Fibroblast of the aortic adventitia (primary cell): ENCODE measurements at regions not wholly inside any gene's neighbourhood (a gene's known extent, or its start where the extent isn't known, plus 50 kb on each side); places are given as distances from the start of the nearest gene placed in this dataset.
"Not testable (repeated sequence)": the region's sequence is repeated elsewhere in the genome, so short reads cannot be mapped to it uniquely, and the experiment has no call there.

Experiments
- DNase-seq: peaks from one replicate; pipeline ENCODE4 v3.0.0-alpha.2; 2010; ENCODE audit warnings: low read depth
- H3K4me3 ChIP-seq: 2 replicates; pipeline ENCODE4 v1.5.1; 2011; ENCODE audit warnings: low read depth, mild to moderate bottlenecking, control low read depth, low read length, moderate library complexity
- TF ChIP-seq, protein P1 (sequence below): IDR thresholded peaks from 2 replicates; pipeline ENCODE4 v1.5.1; 2011; ENCODE audit warnings: mild to moderate bottlenecking, low read length, control low read depth, inconsistent platforms; ENCODE audit not compliant: insufficient read depth

- TF ChIP-seq, protein P1, sequence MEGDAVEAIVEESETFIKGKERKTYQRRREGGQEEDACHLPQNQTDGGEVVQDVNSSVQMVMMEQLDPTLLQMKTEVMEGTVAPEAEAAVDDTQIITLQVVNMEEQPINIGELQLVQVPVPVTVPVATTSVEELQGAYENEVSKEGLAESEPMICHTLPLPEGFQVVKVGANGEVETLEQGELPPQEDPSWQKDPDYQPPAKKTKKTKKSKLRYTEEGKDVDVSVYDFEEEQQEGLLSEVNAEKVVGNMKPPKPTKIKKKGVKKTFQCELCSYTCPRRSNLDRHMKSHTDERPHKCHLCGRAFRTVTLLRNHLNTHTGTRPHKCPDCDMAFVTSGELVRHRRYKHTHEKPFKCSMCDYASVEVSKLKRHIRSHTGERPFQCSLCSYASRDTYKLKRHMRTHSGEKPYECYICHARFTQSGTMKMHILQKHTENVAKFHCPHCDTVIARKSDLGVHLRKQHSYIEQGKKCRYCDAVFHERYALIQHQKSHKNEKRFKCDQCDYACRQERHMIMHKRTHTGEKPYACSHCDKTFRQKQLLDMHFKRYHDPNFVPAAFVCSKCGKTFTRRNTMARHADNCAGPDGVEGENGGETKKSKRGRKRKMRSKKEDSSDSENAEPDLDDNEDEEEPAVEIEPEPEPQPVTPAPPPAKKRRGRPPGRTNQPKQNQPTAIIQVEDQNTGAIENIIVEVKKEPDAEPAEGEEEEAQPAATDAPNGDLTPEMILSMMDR = no peak
- no peak for DNase-seq
- no peak overlapping the region for H3K4me3 ChIP-seq
Observed at GRCh38 chr2:236644067-236644466, 74.4 kb downstream of the ACKR3 start.

- TF ChIP-seq, protein P1 = no peak
- H3K4me3 ChIP-seq = no peak overlapping the region
- DNase-seq = no peak
Observed at GRCh38 chr2:236644502-236644911, 74.9 kb downstream of the ACKR3 start.

DNA sequence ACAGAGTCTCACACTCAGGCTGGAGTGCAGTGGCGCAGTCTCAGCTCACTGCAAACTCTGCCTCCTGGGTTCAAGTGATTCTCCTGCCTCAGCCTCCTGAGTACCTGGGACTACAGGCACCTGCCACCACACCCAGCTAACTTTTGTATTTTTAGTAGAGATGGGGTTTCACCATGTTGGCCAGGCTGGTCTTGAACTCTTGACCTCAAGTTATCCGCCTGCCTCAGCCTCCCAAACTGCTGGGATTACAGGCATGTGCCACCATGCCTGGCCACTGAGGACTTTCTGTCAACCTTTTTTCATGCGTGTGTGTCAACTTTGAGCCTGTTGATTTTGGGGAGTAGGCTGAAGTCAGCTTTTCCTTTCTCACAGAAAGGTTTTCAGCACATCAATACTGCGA lies 75.5 kb downstream of the ACKR3 start:
- H3K4me3 ChIP-seq, DNase-seq: not testable (repeated sequence)

- DNase-seq = no peak
- TF ChIP-seq, protein P1 = no peak
- H3K4me3 ChIP-seq = no peak overlapping the region
Observed at GRCh38 chr2:236646441-236646840, 76.8 kb downstream of the ACKR3 start.

DNA sequence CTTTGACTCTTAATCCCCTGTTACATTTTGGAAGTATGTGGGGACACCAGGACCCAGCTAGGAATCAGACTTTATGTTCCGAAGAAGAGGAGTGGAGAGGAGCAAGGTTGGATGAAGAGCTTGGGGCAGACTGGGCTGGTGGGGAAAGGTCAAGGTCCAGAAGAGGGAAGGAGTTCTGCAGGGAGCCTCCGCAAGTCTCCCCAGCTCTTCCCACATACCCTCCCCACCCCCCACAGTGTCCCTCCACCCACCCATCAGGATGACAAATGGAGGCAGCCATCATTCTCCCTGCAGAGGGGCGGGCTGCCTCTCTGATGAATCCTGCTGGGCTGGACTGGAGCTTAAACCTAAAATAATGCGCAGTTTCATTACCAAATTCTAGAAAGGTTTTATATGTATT lies 77.2 kb downstream of the ACKR3 start:
- DNase-seq = no peak
- TF ChIP-seq, protein P1 = no peak
- no peak overlapping the region for H3K4me3 ChIP-seq

DNA sequence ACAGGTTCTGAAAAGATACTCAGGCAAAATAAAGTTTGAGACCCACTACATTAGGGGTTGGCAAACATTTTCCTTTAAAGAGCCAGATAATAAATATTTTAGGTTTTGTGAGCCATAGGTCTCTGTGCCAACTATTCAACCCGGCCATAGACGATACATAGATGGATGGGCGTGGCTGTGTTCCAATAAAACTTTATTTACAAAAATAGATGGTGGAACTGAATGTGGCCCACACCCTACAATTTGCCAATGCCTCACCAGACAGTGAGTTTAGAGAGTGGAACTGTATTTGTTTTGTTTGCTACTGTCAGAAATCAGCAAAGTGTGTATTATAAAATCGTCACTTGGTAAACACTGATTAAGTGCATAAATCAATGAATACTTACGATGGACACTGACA lies 78.0 kb downstream of the ACKR3 start:
- no peak for DNase-seq
- TF ChIP-seq, protein P1 = no peak
- H3K4me3 ChIP-seq = no peak overlapping the region

DNA sequence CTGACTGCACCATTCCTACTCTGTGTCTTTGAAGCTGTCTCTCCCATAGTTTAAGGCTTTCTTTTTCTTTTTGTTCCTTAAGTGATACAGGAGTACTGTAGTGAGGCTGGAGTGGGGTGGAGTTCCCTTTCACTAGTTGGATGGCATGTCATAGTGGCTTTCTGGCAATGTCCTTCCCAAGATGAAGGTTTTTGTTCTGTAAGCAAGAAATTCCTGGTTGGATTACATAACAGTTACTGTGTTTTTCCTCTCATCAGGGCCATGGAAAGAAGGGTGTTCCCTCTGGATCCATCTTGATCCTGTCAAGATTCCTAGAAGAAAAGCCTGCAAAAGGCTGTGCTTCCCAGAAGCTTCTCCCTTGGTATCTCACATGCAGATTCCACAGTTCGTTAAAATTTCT lies 84.2 kb downstream of the ACKR3 start:
- peak; percentile 77 for DNase-seq
- TF ChIP-seq, protein P1 = no peak
- H3K4me3 ChIP-seq = no peak overlapping the region
